HPDE6-E6E7 (cell line): ENCODE measurements at regions not wholly inside any gene's neighbourhood (a gene's known extent, or its start where the extent isn't known, plus 50 kb on each side); places are given as distances from the start of the nearest gene placed in this dataset.
"Not testable (repeated sequence)": the region's sequence is repeated elsewhere in the genome, so short reads cannot be mapped to it uniquely, and the experiment has no call there.

ENCODE experiments used
- DNase-seq: peaks from one replicate; pipeline ENCODE4 v3.0.0; 2011; ENCODE audit warnings: missing footprints; ENCODE audit errors: extremely low spot score

GRCh38 chr2:48043746-48044145 is 137.4 kb upstream of the FBXO11 start:
- no peak for DNase-seq

DNA sequence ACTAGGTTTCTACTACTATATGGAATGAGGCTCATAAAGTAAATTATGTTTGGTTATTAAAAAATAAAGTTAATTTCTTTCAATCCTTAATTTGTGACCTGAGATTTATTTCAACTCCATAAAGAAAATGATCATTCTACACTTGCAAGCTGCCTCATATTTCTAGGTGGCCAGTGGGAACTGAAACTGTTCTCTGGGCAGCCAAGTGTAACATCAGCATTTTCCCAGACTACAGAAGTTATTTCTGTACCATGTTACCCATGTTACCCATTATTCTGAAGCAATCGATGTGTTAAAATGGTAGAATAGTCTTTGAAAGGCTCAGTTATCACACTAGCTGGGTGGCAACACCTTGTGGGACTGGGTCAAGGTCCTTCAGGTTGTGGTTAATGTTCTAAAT is 139.3 kb upstream of the FBXO11 start:
- DNase-seq, result no peak

- no peak for DNase-seq
These were observed 142.3 kb upstream of the FBXO11 start for GRCh38 chr2:48048476-48049171.

GRCh38 chr2:48049371-48049770 is 143.1 kb upstream of the FBXO11 start:
- no peak for DNase-seq

DNA sequence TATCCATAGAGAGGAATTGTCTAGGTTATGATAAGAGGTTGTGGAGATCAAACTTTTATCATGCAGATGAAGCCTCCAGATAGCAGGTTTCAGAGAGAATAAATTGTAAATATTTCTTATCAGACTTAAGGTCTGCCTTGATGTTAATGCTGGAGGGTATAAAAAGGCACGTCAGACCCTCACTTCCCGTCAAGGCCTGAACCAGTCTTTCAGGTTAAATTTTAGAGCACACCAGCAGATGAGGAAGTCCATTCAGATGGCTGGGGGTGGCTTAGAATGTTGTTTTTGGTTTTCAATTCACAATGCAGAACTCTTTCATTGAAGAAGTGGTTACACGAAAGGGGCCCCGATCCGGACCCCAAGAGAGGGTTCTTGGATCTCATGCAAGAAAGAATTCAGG is 144.4 kb upstream of the FBXO11 start:
- no peak for DNase-seq

DNA sequence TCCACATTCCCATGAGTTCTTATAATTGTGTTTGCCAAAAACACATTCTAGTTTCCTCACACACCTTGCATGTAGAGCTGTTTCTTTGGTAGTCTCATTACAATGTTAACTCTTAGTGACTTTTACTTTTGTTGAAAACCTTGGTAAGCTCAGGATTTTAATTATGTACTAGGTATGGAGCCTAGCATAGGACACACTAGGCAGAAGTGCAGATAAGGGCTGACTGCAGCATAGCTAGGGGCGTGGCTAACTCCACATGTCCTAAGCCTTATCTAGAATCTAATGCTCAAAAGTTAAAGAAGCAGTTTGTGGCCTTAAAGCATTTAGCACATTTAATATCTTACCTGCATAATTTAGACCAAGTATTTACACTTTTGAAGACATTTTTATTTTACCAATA is 153.7 kb upstream of the FBXO11 start:
- DNase-seq, result no peak

GRCh38 chr2:48061656-48062055 is 155.4 kb upstream of the FBXO11 start:
- not testable (repeated sequence) for DNase-seq

DNA sequence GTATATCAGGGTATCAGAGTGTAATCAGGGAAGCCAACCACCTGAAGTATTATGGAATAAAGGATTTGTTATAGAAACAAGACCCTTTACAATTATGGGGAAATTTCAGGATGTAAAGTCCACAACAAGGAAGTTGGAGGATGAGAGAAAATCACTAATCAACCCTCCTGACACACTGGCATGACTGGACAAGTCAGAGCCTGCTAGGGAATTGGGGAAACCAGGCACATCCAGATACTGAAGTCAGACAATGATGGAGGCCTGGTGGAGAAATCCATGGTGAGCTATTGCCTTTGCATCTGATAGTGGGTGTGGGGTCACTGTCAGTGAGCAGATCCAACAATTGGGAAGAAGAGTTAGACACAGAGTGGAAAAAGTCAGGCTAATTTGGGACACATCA is 158.8 kb upstream of the FBXO11 start:
- peak; percentile 63 for DNase-seq

- DNase-seq, result no peak
These were observed 159.7 kb upstream of the FBXO11 start for GRCh38 chr2:48066000-48066399.

DNA sequence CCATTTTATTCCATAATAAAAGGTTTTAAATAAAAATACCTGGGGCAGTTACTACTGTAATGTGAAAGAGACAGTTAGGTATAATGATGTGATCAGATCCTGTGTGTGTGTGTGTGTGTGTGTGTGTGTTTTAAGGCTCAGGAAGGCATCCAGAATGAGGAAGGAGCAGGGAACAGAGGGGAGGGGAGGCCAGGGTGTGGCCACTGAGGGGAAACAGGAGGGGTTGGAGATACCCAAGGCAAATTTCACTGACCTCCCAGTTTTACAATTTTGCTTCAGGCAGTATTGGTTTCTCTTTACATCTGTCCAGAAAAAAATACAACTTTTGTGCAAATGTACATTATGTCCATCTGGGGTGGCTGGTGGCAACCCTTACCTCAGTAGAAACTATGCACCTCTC is 163.5 kb upstream of the FBXO11 start:
- no peak for DNase-seq

DNA sequence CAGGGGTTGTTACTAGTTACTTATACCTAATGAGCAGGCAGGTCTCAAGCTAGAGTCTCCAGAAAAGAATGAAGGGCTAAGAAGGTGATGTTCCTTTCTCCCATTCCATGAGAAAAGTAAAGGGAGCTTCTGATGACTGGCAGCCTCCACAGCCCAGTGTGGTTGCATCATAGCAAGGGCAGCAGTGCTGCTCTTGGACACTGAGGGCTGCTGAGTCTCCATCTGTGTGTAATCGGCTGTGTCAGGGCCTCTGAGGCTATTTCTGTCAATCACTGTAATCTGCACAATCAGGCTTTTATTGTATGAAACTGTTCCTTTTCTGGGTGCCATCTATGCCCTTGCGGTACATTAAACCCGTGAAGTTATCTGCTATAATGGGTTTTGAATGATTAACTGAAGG is 164.1 kb upstream of the FBXO11 start:
- no peak for DNase-seq

DNA sequence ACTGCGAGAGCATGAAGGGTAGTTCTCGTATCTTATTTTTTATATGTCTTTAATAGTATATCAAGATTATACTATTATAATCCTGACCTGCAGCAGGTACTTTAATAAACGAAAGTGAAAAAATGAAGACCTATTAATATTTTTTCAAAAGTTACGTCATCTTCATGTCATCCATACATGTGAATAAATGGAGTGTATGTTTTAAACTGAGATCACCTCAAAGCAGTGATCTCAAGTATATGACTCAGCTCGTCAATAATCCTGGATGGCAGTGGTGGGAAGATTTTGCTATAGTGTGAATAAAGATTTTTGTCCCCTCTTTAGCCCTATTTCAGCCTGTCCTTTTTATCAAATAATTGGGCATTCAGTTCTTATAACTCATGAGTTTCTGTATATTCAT is 166.3 kb upstream of the FBXO11 start:
- no peak for DNase-seq

DNA sequence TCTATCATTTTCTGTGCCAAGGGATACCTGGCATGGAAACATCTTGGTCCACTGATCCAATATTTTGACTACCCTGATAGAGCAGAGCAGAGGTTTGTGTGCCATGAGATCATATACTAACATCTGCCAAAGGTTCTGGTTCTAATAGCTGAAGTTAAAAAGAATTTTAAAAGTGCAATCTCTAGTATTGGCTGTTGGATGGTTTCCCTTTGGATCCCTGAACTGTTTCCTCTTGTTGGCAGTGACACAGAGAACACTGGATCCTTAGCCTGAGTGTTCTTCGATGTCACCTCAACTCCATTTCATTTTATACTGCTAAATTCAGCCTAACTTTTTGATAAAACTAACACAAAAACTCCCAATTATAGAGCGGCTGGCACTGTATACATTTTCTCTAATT is 169.3 kb upstream of the FBXO11 start:
- no peak for DNase-seq

DNA sequence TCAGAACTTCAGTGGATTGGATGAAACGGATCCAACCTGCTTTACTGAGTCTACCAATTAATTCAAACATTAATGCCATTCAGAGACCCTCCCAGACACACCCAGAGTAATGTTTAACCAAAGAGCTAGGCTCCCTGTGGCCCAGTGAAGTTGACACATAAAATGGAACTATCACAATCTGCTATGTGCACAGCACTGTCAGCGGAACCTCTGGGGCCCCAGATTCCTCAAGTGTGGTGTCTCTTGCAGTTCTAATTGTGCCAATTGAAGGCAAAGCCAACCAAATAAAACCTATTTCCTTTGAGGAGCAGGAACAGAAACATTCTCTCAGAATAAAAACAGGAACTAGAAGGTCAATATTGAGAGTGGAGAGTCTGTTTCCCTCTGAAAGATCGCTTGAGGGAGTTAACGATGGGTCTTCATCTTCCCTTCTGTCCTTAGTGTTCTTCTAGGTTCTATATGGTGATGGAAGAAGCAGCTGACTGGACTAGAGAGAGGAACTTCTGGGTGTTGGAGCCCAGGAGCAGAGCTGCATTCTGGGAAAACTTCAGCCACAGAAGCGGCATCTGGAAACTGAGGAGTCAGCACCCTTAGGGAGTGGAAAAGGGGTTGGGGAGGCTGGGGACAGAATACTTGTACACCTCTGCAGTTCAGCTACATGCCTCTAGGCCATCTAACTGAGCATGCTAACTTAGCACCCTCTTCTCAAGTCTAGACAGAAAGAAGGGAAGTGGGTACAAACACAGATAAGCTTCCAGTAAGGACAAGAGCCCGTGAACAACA is 174.4 kb upstream of the FBXO11 start:
- DNase-seq, result no peak

DNA sequence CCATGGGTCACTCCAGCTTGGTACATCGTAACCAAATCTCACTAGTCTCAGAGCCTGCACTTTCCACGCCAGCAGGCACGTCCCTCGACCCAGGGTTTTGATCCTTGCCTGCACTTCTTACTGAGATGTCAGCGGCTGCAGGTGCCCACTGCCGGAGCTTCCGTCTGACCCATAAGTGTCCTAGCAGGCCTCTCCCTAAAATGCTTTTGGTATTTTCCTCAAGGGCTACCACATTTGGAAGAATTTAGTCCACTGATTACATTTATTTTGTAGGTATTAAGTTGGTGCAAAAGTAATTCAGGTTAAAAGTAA is 175.0 kb upstream of the FBXO11 start:
- no peak for DNase-seq

- DNase-seq, result no peak
These were observed 179.6 kb upstream of the FBXO11 start for GRCh38 chr2:48085888-48086287.

GRCh38 chr2:48088994-48089393 is 182.7 kb upstream of the FBXO11 start:
- no peak for DNase-seq

GRCh38 chr2:48089644-48090043 is 183.3 kb upstream of the FBXO11 start:
- DNase-seq, result no peak

DNA sequence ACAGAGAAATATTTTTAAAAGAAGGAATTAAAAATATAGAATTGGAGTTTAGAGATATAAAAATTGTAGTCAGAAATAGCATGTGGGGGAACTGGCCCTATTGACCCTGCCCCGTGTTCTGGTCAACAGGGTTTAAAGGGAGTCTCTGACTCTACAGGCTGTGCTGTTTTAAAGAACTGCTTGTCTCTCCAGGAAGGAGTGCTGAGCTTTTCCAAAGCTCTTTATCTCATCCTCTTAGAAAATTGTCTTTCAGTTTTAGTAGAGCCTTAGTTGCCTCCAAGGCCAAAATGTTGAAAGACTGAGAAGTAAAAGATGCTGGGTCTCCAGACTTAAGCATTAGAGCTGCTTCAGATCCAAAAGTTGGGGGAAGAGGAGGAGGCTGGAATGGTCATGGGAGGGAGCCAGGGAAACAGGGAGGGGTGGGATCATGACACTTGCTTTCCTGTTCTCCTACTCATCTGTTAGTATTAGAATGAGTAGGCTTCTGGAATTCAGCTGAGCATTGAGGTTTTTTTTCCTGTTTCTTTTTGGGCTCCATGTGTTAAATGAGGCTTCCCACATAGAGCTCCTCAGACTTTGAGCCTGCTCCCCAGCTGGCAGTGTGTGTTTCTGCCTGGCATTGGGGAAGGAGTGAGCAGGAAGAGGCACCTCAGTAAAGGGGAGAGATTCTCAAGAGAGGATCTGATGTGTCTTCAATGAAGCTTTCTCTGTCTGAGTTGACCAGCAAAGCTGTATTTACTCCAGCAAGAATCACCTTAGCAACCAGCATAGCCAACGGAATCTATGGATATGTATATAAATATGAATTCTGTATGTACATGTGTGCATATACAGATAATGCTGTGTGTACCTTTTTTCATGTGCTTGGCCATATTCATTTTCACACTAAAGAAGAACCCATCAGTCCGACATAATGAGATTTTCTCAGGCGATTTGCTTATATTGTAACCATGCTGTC is 186.8 kb upstream of the FBXO11 start:
- no peak for DNase-seq

DNA sequence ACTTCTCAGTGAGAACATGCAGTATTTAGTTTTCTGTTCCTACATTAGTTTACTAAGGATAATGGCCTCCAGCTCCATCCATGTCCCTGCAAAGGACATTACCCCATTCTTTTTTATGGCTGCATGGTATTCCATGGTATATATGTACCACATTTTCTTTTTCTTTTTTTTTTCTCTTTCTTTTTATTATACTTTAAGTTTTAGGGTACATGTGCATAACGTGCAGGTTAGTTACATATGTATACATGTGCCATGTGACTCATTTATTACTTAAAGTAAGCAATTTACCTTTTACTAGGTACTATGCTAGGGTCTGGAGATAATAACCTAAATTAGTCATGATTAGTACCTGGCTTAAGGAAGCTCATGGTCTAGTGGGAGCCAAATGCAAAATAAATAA is 190.5 kb upstream of the FBXO11 start:
- DNase-seq, result not testable (repeated sequence)

- DNase-seq, result no peak
These were observed 192.2 kb upstream of the FBXO11 start for GRCh38 chr2:48098539-48098938.

DNA sequence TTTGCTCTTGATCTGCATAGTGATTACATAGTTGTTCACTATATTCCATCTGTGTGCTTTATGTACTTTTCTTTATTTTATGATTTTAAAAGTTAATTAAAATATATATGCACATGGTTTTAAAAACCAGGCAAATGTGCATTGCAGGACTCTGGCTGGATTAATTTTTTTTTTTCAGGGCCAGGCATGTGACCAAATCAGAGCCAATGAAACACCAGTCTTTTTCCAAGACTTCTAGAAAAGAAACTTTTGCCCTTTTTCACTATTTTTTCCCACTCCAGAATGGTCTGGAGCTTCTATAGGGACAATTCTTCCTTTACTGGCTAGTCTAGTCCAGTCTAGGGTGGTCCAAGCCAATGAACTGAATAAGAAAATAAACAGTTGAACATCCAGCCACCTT is 198.1 kb upstream of the FBXO11 start:
- DNase-seq, result no peak

GRCh38 chr2:48105848-48106247 is 199.6 kb upstream of the FBXO11 start:
- no peak for DNase-seq
